Keratinocyte (primary cell): ENCODE measurements at regions not wholly inside any gene's neighbourhood (a gene's known extent, or its start where the extent isn't known, plus 50 kb on each side); places are given as distances from the start of the nearest gene placed in this dataset.
"Not testable (repeated sequence)": the region's sequence is repeated elsewhere in the genome, so short reads cannot be mapped to it uniquely, and the experiment has no call there.

Source experiments
- DNase-seq: peaks from one replicate; pipeline ENCODE4 v3.0.0-alpha.2; 2011; ENCODE audit warnings: low read depth, missing footprints, low spot score
- FAIRE-seq: peaks from 2 replicates; lab custom pipeline; 2011; peaks lifted over from hg19 to GRCh38; lab: Jason Lieb, UNC
- H2AFZ ChIP-seq: 2 replicates; pipeline ENCODE4 v1.6.0; 2012; ENCODE audit warnings: low read length, control low read depth, inconsistent platforms; ENCODE audit not compliant: control insufficient read depth
- H3K27ac ChIP-seq: 2 replicates; pipeline ENCODE4 v1.5.1; 2011; ENCODE audit warnings: low read length; ENCODE audit not compliant: control insufficient read depth, insufficient read depth
- H3K27me3 ChIP-seq: 3 replicates; pipeline ENCODE4 v1.6.0; 2011; ENCODE audit warnings: low read length; ENCODE audit not compliant: control insufficient read depth, insufficient read depth; ENCODE audit errors: extremely low read depth
- H3K36me3 ChIP-seq, 2 experiments: 2 replicates in 1 of 2; 3 replicates in 1 of 2; pipeline ENCODE4 v1.5.1; 2011; ENCODE audit warnings: low read length in 2 of 2, mild to moderate bottlenecking in 1 of 2; ENCODE audit not compliant: control insufficient read depth in 2 of 2, insufficient read depth in 2 of 2; ENCODE audit errors: extremely low read depth in 1 of 2
- H3K4me1 ChIP-seq: 3 replicates; pipeline ENCODE4 v1.5.1; 2011; ENCODE audit warnings: low read length; ENCODE audit not compliant: control insufficient read depth, insufficient read depth; ENCODE audit errors: extremely low read depth
- H3K4me2 ChIP-seq: 3 replicates; pipeline ENCODE4 v1.6.0; 2011; ENCODE audit warnings: low read depth, low read length; ENCODE audit not compliant: control insufficient read depth, insufficient read depth; ENCODE audit errors: extremely low read depth
- H3K4me3 ChIP-seq, 3 experiments: fragments of 200-600 bp in 1 of 3; sonication (generic) in 1 of 3; 2 replicates in 2 of 3; 3 replicates in 1 of 3; pipeline ENCODE4 v1.5.1; 2011 to 2016; ENCODE audit warnings: low read length in 3 of 3, mild to moderate bottlenecking in 3 of 3, control low read depth in 2 of 3, inconsistent platforms in 1 of 3, low read depth in 1 of 3, mixed read lengths in 1 of 3, mixed run types in 1 of 3, moderate library complexity in 1 of 3; ENCODE audit not compliant: control insufficient read depth in 2 of 3, insufficient read depth in 2 of 3; ENCODE audit errors: extremely low read depth in 1 of 3
- H3K79me2 ChIP-seq: 2 replicates; pipeline ENCODE4 v1.6.0; 2012; ENCODE audit warnings: low read length; ENCODE audit not compliant: control insufficient read depth, insufficient read depth
- H3K9ac ChIP-seq: 3 replicates; pipeline ENCODE4 v1.6.0; 2011; ENCODE audit warnings: low read length; ENCODE audit not compliant: control insufficient read depth, insufficient read depth; ENCODE audit errors: extremely low read depth
- H3K9me1 ChIP-seq: 3 replicates; pipeline ENCODE4 v1.6.0; 2011; ENCODE audit warnings: low read length; ENCODE audit not compliant: control insufficient read depth, insufficient read depth; ENCODE audit errors: extremely low read depth
- H3K9me3 ChIP-seq: 2 replicates; pipeline ENCODE4 v1.5.1; 2012; ENCODE audit warnings: low read depth, low read length; ENCODE audit not compliant: control insufficient read depth
- H4K20me1 ChIP-seq: 3 replicates; pipeline ENCODE4 v1.6.0; 2011; ENCODE audit warnings: low read length; ENCODE audit not compliant: control insufficient read depth, insufficient read depth; ENCODE audit errors: extremely low read depth
- CTCF ChIP-seq, 3 experiments: IDR thresholded peaks in 1 of 3; conservative IDR thresholded peaks in 1 of 3; optimal IDR thresholded peaks in 1 of 3; 2 replicates in 2 of 3; 3 replicates in 1 of 3; pipeline versions ENCODE3 to v1.5.1; 2011; ENCODE audit warnings: low read length in 3 of 3, mild to moderate bottlenecking in 3 of 3, moderate library complexity in 2 of 3, control low read depth in 1 of 3, inconsistent platforms in 1 of 3; ENCODE audit not compliant: insufficient read depth in 2 of 3; ENCODE audit errors: extremely low read depth in 1 of 3
- EZH2 ChIP-seq: IDR thresholded peaks from one replicate; pipeline ENCODE4 v1.6.1; 2012; ENCODE audit warnings: inconsistent platforms, mild to moderate bottlenecking, low read length, moderate library complexity
- dilution Hi-C: fragments of 300-500 bp; cut with MboI; formaldehyde crosslinking; loops from one replicate; pipeline ENCODE4 v1.7.0; 2020; ENCODE audit warnings: low sequenced_read_pairs; ENCODE audit not compliant: extremely low pct_ligation_motif_present

- H4K20me1 ChIP-seq, H3K4me1 ChIP-seq, H3K4me2 ChIP-seq, FAIRE-seq, H2AFZ ChIP-seq, H3K79me2 ChIP-seq, H3K9ac ChIP-seq, H3K4me3 ChIP-seq, H3K36me3 ChIP-seq, H3K27me3 ChIP-seq, H3K9me1 ChIP-seq, DNase-seq, H3K9me3 ChIP-seq, dilution Hi-C loops, H3K27ac ChIP-seq: not testable (repeated sequence)
Measured at GRCh38 chr15:84147307-84147706, 88.3 kb upstream of the GOLGA6L4 start.

- dilution Hi-C loops: no loop called here
- no peak overlapping the region for H3K27ac ChIP-seq
- H3K79me2 ChIP-seq: no peaks in the 10 kb centered on the region
- no peaks in the 10 kb centered on the region for H4K20me1 ChIP-seq
- FAIRE-seq: no peak
- H2AFZ ChIP-seq: no peak overlapping the region
- no peak overlapping the region for H3K4me3 ChIP-seq
- H3K36me3 ChIP-seq: no peaks in the 10 kb centered on the region
- no peaks in the 10 kb centered on the region for H3K27me3 ChIP-seq
- no peaks in the 10 kb centered on the region for H3K9me1 ChIP-seq
- H3K4me1 ChIP-seq: no peaks in the 10 kb centered on the region
- no peak overlapping the region for H3K4me2 ChIP-seq
- DNase-seq: no peak
- no peak for TF ChIP-seq CTCF (optimal IDR thresholded peaks at IDR 0.05 in 1 of 3, IDR thresholded peaks at IDR 0.05 in 1 of 3, conservative IDR thresholded peaks at IDR 0.05 in 1 of 3; ENCODE audit: extremely low read depth in 1 of 3, insufficient read depth in 2 of 3, low read length in 3 of 3)
- no peak for TF ChIP-seq EZH2
- H3K9ac ChIP-seq: no peak overlapping the region
- H3K9me3 ChIP-seq: no peaks in the 10 kb centered on the region
Measured at GRCh38 chr15:84151205-84151931, 84.2 kb upstream of the GOLGA6L4 start.

GRCh38 chr15:84152381-84152979 is 83.1 kb upstream of the GOLGA6L4 start:
- H3K27ac ChIP-seq, H3K36me3 ChIP-seq, FAIRE-seq, H3K79me2 ChIP-seq, H3K4me1 ChIP-seq, H4K20me1 ChIP-seq, H3K9ac ChIP-seq, dilution Hi-C loops, H3K9me1 ChIP-seq, H3K9me3 ChIP-seq, H3K4me2 ChIP-seq, H3K4me3 ChIP-seq, H3K27me3 ChIP-seq, DNase-seq, H2AFZ ChIP-seq: not testable (repeated sequence)

- H3K4me1 ChIP-seq, H3K9me1 ChIP-seq, DNase-seq, dilution Hi-C loops, H3K27ac ChIP-seq, H3K9me3 ChIP-seq, H3K4me3 ChIP-seq, H3K36me3 ChIP-seq, FAIRE-seq, H3K9ac ChIP-seq, H4K20me1 ChIP-seq, H3K4me2 ChIP-seq, H3K79me2 ChIP-seq, H3K27me3 ChIP-seq, H2AFZ ChIP-seq: not testable (repeated sequence)
Measured at GRCh38 chr15:84153655-84154140, 81.9 kb upstream of the GOLGA6L4 start.
